ENCODE measurements at regions not wholly inside any gene's neighbourhood (a gene's known extent, or its start where the extent isn't known, plus 50 kb on each side); places are given as distances from the start of the nearest gene placed in this dataset.

DNA sequence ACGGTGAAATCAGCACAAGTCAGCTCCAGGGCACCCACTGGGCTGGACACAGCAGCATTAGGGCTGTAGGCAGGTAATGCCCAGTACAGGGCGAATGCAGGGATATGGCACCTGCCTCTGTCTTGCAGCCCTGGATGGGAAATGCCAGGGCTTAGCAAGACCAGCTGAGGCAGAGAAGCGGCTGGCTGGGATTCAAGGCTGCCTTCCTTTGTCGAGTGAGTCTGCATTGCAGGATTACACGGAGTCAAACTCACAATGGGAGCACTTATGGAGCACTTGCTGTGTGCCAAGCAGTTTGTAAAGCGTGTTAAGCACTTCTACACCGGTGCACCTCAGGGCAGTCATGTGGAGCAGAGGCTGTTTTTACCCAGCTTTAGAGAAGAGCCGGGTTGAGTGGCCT is 87.3 kb upstream of the HDAC4 start:
- Histone ChIP-seq H3K27ac (no peak overlapping the region), H3K27me3 (peaks cover 0 to 32% (median 0%) of the 10 kb centered on the region in 3 donors), H3K9me3 (no peaks in the 10 kb centered on the region), H3K36me3 (no peaks in the 10 kb centered on the region), H3K4me1 (no peaks in the 10 kb centered on the region), H3K4me3 (no peak overlapping the region)
- TF ChIP-seq POLR2AphosphoS5 (IDR thresholded peaks at IDR 0.05) (no peak), POLR2A (IDR thresholded peaks at IDR 0.05) (no peak), EP300 (IDR thresholded peaks at IDR 0.05) (no peak)
- TF ChIP-seq, protein P1, sequence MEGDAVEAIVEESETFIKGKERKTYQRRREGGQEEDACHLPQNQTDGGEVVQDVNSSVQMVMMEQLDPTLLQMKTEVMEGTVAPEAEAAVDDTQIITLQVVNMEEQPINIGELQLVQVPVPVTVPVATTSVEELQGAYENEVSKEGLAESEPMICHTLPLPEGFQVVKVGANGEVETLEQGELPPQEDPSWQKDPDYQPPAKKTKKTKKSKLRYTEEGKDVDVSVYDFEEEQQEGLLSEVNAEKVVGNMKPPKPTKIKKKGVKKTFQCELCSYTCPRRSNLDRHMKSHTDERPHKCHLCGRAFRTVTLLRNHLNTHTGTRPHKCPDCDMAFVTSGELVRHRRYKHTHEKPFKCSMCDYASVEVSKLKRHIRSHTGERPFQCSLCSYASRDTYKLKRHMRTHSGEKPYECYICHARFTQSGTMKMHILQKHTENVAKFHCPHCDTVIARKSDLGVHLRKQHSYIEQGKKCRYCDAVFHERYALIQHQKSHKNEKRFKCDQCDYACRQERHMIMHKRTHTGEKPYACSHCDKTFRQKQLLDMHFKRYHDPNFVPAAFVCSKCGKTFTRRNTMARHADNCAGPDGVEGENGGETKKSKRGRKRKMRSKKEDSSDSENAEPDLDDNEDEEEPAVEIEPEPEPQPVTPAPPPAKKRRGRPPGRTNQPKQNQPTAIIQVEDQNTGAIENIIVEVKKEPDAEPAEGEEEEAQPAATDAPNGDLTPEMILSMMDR (IDR thresholded peaks at IDR 0.05) = no peak
- 61 to 84% (median 78%) methylated on average over 6 to 8 of the region's 8 CpGs for WGBS, 5 donors
- intact Hi-C loops (cut with DNase I; ENCODE audit: low total_unique reads) = no loop called here
- DNase-seq = no peak

DNA sequence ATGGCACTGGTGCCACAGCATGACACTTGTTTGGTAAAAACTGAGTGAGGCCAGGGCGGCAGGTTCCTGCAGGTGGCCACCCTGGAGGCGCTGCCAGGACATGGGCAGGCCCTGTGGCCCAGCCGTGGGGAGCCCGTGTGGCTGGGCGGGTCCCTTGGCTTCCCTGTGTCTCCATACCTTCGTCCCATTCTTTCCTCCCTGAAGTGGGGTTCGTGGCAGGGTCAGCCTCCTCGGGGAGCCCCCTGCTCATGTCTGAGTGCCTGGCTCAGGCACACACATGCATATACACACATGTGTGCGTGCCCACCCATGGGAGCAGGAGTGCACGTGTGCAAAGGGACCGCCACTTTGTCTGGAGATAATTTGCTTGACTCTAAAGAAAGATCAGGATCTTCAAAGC is 86.5 kb upstream of the HDAC4 start:
- WGBS, 5 donors = 77 to 85% (median 77%) methylated on average over 7 to 11 of the region's 11 CpGs

DNA sequence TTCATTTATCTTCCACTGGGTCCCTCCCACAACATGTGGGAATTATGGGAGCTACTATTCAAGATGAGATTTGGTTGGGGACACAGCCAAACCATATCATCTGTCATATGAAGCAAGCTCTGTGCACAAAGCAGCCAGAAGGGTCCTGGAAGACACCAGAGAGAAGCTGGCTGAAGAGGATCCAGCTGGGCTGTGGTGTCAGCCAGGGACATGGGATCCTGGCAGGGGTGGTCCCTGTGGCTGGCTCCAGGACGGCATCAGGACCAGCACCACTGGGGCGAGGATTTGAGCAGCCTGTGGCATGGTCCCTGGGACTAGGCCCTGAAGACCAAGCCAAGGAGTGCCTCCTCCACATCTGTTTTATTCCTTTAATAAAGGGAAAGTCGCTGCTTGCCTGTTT is 84.8 kb upstream of the HDAC4 start:
- peaks cover 0 to 26% (median 0%) of the 10 kb centered on the region in 3 donors for H3K27me3 ChIP-seq
- no peak overlapping the region for H3K4me3 ChIP-seq
- H3K4me1 ChIP-seq = no peaks in the 10 kb centered on the region
- TF ChIP-seq POLR2A (IDR thresholded peaks at IDR 0.05) (no peak), EP300 (IDR thresholded peaks at IDR 0.05) (no peak), POLR2AphosphoS5 (IDR thresholded peaks at IDR 0.05) (no peak)
- TF ChIP-seq, protein P1 (IDR thresholded peaks at IDR 0.05) = no peak
- H3K36me3 ChIP-seq = no peaks in the 10 kb centered on the region
- H3K9me3 ChIP-seq = no peaks in the 10 kb centered on the region
- WGBS, 5 donors = 51 to 81% (median 76%) methylated on average over 3 of the region's 3 CpGs
- intact Hi-C loops (cut with DNase I; ENCODE audit: low total_unique reads) = no loop called here
- DNase-seq = no peak
- H3K27ac ChIP-seq = no peak overlapping the region

More for the DNA sequence above, 86.5 kb upstream of the HDAC4 start:
- Histone ChIP-seq H3K9me3 (no peaks in the 10 kb centered on the region), H3K27ac (no peak overlapping the region), H3K27me3 (peaks cover 0 to 36% (median 0%) of the 10 kb centered on the region in 3 donors), H3K4me1 (no peaks in the 10 kb centered on the region), H3K4me3 (no peak overlapping the region), H3K36me3 (no peaks in the 10 kb centered on the region)
- DNase-seq = no peak
- no peak for TF ChIP-seq POLR2A (IDR thresholded peaks at IDR 0.05)
- no peak for TF ChIP-seq POLR2AphosphoS5 (IDR thresholded peaks at IDR 0.05)
- TF ChIP-seq, protein P1 (IDR thresholded peaks at IDR 0.05) = no peak
- no peak for TF ChIP-seq EP300 (IDR thresholded peaks at IDR 0.05)
- intact Hi-C loops (cut with DNase I; ENCODE audit: low total_unique reads) = no loop called here

DNA sequence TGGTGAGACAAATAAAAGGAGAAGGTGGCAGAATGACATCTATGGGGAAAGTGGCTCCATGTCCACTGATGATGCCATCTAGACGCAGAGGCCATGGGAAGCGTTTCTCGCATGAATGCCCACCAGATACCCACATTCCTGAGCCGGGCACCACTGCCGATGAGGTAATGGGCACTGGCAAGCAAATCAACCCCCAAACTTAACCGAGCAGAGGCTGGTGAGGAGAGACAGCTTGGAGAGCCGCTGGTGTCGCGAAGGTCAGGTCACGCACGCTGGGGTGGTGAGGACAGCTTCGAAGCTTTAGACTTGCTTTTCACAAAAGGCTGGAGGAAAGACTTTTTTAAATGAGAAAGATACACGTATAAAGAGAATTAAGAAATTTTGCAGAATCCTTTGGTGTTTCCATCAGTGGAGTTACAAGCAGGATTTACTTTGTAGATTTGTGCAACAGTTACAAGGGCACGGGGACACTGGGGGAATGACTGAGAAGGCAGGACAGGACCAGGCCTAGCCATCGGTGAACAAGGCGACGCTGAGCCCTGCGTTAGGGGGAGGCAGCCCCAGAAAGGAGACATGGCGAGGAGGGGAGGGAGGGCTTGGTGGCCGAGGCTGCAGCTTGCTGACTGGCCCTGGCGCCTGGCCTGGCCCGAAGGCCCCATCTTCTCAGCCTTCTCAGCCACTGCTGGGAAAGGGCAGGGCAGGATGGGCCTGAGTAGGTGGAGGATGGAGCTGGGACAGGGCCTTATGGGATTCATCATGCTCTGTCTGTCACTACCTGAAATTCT is 83.9 kb upstream of the HDAC4 start:
- Histone ChIP-seq H3K27me3 (peaks cover 0 to 24% (median 0%) of the 10 kb centered on the region in 3 donors), H3K4me3 (no peak overlapping the region), H3K27ac (no peak overlapping the region), H3K9me3 (no peaks in the 10 kb centered on the region), H3K36me3 (no peaks in the 10 kb centered on the region), H3K4me1 (no peaks in the 10 kb centered on the region)
- DNase-seq = no peak
- 84 to 95% (median 92%) methylated on average over 22 of the region's 22 CpGs for WGBS, 5 donors
- intact Hi-C loops (cut with DNase I; ENCODE audit: low total_unique reads) = no loop called here
- no peak for TF ChIP-seq POLR2A (IDR thresholded peaks at IDR 0.05)
- no peak for TF ChIP-seq EP300 (IDR thresholded peaks at IDR 0.05)
- no peak for TF ChIP-seq POLR2AphosphoS5 (IDR thresholded peaks at IDR 0.05)
- TF ChIP-seq, protein P1 (IDR thresholded peaks at IDR 0.05) = no peak

Data from stomach (tissue), 8 donors.